GM18526 (cell line): ENCODE measurements at regions not wholly inside any gene's neighbourhood (a gene's known extent, or its start where the extent isn't known, plus 50 kb on each side); places are given as distances from the start of the nearest gene placed in this dataset.

ENCODE experiments used
- POLR2A ChIP-seq: IDR thresholded peaks from 3 replicates; pipeline ENCODE4 v1.6.1; 2011; ENCODE audit not compliant: insufficient read length; ENCODE audit errors: extremely low read depth

DNA sequence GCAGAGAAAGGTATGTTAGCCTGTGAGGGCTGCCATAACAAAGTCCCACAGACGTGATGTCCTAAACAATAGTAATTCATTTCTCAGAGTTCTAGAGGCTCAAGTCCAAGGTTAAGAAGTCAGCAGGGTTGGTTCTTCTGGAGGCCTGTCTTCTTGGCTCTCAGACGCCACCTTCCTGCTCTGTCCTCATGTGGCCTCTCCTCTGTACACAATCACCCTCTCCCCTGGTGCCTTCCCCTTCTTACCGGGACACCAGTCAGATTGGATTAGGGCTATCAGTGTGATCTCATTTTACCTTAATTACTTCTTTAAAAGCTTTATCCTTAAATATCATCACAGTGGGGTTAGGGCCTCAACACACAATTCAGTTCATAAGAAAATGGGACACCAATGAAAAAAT lies 860.5 kb downstream of the RNF144A start:
- no peak for TF ChIP-seq POLR2A

DNA sequence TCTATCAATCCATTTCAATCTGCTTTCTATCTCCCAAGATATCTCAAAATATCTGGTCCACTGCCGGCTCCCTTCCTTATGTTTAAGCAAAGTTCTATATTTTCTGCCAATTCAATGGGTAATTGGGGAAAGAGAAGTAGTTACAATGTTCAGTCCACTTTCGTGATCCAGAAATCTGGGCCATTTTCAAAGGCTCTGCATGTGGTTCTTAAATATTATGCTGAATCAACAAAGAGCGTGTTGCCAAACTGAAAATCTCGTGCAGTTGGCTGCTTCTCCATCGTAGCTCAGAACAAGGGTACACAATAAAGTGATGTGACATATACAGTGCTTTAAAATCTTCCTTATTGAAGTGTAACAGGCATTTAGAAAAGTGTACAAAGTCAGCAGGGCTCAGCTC lies 863.1 kb downstream of the RNF144A start:
- TF ChIP-seq POLR2A, result no peak

DNA sequence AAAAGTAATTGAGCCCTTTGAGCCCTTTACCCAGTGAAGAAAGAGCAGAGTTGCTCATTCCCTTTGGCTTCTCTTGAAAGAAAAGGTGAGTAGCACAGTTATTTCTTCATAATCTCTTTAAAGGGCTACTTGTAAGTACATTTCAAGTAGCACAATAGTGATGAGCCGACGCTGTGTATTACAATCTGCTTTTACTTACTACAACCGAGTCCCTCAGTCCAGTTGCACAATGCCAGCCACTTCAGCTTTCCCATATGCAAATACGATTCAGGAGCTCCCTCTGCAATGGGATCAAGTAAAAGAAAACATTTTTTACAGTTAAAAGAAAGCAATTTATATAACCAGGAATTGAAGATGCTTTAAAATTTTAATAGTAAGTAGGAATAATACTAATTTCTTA lies 868.5 kb downstream of the RNF144A start:
- no peak for TF ChIP-seq POLR2A

DNA sequence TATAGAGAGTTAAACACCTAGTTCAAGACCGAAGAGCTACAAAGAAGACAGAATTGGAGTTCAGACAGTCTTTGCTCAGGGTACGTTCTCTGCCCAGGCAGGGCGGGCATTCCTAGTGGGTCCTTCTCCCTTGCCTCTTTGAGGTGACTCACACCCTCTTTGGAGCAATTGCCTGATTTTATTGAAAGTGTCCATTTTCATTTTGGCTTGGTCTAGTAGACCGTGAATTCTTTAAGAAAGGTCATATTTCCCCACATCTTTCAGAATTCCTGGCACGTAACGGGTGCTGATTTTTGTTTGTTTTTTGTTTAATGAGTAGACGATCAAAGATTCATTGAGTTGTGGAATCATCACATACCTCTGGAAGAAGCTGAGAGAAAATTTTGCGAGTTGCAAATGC lies 871.5 kb downstream of the RNF144A start:
- TF ChIP-seq POLR2A, result no peak

DNA sequence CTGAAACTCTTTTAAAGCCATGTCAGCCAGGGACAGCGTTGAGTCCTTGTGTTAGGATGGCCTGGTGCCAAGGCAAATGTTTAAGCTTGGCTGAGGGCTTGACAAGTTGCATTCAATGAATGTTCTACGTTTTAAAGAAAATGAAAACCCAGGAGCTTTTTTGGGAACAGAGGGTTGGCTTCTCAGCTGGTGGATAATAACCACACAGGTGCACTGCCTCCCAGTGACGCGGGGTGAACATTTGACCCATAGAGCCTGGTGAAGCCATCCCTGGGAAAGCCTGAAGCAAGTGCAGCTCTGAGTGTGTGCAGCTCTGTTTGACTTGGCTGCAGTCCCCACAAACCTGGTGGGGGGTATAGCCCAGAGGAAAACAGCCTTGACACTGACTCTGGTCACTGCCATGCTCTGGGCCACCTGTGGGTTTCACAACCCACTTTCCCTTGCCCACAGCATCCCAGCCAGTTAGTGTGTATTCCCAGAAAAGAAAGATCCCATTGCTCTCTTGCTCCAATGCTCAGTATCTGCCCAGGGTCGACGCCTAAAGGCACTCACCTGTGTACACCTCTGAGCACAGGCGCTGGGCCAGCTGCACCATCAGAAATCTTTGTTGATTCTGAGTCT lies 874.9 kb downstream of the RNF144A start:
- TF ChIP-seq POLR2A, result no peak

DNA sequence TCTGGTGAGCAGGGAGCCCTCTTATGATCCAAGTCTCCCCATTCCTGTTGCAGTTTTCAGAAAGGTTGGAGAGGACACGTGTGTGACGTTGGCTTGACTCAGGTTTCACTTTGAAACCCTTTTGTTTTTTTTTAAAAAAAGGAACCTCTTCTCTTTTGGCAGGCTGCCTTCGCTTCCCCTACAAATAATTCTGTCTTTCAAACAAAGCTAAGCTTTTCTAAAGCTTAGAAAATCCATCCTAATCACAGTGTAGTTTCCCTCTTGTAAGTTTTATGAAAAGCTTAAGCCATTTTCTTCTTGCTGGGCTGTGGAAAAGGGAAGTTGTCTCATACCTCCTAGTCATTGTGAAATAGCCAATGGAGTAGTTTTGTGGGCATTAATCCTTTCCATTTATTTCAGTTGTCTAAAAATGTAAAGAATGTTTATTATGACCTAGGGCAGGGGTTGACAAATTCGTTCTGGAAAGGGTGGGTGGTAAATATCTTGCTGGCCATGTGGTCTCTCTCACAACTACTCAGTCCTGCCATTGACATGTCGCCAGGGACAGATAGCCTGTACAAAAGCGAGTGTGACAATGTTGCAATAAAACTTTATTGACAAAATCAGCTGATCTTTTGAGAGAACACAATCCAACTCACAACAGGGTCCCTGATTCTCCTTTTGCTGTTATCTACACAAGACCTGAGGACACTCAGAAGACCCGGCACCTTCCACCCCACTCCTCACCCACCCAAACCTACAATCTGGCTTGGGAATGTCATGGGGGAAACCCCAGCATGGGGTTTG lies 878.8 kb downstream of the RNF144A start:
- no peak for TF ChIP-seq POLR2A

DNA sequence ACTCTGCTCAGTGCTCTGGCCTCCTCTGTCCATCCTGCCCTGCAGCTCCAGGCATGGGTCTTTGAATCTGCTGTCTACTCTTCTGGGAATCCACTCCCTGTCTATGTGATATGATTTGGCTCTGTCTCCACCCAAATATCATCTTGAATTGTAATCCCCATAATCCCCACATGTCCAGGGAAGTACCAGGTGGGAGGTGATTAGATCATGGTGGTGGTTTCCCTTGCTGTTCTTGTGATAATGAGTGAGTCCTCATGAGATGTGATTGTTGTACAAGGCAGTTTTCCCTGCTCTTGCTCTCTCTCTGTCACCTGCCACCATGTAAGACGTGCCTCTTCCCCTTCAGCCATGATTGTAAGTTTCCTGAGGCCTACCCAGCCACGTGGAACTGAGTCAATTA lies 881.8 kb upstream of the ID2 start:
- no peak for TF ChIP-seq POLR2A

DNA sequence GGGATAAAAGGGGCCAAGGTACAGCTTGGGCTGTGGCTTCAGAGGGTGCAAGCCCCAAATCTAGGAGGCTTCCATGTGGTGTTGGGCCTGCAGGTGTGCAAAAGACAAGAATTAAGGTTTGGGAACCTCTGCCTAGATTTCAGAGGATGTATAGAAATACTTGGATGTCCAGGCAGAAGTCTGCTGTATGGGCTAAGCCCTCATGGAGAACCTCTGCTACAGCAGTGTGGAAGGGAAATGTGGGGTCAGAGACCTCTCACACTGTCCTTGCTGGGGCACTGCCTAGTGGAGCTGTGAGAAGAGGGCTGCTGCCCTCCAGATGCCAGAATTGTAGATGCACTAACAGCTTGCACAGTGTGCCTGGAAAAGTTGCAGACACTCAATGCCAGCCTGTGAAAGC lies 880.6 kb upstream of the ID2 start:
- TF ChIP-seq POLR2A, result no peak

DNA sequence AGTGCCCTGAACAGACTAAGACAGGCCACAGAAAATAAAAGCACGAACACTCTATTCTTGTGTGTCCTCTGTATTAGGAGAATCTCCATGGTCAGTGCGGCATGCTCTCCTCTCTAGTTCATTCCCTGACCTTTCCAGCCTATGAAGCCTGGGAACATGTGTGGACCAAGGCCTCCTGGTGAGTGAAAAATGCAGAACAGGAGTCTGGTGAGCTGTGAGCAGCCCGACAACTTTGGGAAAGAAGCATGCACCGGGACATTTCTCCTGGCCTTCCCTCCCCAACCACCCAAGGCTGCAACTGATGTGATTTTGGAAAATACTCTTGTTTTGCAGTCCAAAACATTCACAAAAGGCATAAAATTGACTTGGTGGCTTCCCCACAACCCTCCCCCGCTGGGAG lies 878.3 kb upstream of the ID2 start:
- TF ChIP-seq POLR2A, result no peak

DNA sequence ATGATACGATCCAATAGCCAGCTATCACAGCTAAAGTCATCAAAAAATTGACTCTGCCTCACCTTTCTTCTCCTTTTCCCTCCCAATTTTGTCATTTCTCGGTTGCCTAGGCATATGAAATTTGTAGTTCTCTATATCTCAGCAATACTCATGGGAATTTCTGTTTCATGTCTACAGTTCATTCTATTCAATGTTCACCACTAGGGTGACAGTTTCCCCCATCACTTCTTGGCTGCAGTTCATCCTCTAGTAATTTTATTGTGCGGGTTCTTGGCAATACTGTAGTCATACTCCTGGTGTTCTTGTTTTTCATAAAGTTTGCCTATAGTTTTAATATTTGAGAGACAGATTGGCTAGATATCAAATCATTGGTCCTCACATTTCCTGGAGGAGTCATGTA lies 872.2 kb upstream of the ID2 start:
- TF ChIP-seq POLR2A, result no peak

DNA sequence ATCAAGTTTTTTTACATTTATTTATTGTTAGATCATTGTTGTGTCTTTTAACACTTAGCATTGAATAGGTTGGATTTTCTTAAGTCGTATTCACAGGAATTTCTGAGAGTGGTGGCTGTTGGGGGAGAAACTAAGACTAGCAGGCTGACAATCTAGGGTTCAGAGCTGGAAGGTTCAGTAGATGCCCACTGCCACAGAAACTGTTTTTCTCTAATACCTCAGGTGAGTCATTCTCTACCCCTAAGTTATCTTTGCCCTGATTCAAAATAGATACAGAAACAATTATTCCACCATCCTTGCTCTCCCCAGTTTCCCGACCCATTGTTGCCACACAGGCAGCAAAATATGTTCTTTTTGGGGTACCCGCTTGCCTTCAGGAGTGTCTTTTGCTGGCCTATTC lies 870.8 kb upstream of the ID2 start:
- no peak for TF ChIP-seq POLR2A

DNA sequence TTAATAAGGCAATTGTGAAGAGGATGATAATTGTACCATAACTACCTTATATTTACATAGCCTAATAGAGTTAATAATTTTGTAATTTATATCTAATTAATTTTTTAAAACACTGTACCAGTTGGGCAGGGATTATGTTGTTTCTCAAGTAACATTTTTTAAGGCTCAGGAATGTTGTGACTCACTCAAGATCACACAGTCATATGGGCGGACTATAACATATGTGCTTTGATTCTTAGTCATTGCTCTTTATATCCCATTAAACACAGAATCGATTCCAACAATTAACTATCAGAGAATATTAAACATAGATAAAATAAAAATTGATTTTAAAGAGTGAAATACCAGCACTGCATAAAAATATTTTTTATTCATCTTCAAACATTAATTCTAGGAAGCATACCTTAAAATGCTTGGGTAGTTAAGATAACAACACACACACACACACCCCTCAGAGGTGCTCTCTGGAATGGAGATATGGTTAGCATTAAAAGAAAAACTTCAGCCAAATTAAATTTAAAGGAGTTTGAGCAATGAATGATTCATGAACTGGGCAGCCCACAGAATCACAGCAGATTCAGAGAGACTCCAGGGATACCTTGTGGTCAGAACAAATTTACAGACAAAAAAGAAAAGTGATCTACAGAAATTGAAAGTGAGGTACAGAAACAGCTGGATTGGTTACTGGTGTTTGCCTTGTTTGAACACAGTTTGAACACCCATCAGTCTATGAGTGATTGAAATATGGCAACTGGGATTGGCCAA lies 869.4 kb upstream of the ID2 start:
- no peak for TF ChIP-seq POLR2A

DNA sequence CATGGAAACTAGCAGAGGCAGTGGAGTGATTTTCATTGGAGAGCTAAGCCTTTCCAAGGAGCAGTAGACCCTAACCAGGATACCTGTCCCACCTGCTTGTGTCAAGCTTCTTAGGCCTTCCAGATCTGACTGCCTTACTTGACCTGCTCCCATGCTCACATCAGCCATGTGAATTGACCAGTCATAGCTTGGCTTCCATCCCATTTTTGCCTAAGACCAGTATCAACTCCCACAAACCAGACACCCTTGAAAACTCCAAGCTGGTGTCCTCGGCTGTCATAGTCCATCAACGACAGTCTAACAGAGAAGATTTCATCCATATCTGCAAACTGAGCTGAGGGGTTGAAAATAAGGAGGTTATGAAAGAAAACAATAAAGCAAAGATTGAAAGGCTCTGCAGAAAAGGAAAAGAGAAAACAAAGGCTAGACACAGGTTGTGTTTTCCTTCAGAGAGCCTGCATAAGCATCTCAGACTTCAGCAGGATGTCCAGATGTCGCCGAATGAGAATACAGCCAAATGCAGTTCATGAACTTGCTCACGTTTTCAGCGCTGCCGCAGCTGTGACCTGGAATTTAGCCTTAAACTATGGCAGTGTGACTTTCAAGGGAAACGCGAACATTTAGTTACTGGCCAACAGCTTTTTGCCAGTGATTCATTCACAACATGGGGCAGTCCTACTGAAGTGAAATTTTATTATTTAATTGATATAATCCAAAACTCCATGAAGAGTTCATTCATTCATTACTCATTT lies 868.1 kb upstream of the ID2 start:
- TF ChIP-seq POLR2A, result no peak

DNA sequence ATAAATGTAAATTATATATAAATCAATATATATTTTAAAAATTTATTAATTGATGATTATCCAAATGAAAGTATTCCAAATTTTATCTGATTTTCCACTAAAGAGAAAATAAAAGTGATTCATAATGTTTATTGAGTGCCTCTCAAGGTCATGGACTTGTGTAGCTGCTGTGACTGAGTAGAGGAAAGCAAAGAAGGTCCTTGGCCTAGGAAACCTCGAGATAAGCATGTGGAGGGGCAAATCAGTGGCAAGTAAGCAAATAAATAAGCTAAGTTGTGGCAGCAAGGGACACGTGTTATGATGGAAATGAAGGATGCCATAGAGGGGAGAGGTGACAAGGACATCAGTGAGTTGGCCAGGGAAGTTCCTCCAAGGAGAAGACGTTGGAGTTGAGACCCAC lies 866.1 kb upstream of the ID2 start:
- TF ChIP-seq POLR2A, result no peak

DNA sequence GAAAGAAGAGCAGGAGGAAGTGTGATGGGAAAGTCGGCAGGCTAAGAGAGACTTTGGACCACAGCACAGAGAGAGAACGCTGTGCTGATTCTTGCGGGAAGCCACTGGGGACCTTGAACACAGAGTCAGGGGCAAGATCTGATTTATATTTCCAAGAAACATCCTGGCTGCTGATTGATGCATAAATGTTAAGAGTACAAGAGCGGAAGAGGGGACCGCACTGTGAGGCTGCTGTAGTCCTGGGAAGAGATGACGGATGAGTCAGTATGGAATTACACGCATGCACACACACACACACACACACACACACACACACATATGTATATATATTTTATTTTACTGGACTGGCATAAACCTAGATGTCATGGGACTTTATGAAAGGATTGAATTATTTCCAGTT lies 865.6 kb upstream of the ID2 start:
- no peak for TF ChIP-seq POLR2A
